DMS114 treated with DMSO at 0.1 percent for 48 hours (cell line): ENCODE measurements at regions not wholly inside any gene's neighbourhood (a gene's known extent, or its start where the extent isn't known, plus 50 kb on each side); places are given as distances from the start of the nearest gene placed in this dataset.
"Not testable (repeated sequence)": the region's sequence is repeated elsewhere in the genome, so short reads cannot be mapped to it uniquely, and the experiment has no call there.

Experiments used
- DNase-seq: peaks from one replicate; lab custom pipeline; 2025; ENCODE audit not compliant: unreplicated experiment; lab: John Stamatoyannopoulos, UW

- no peak for DNase-seq
Measured at GRCh38 chr2:76175295-76175694, 464.6 kb upstream of the GCFC2 start.

DNA sequence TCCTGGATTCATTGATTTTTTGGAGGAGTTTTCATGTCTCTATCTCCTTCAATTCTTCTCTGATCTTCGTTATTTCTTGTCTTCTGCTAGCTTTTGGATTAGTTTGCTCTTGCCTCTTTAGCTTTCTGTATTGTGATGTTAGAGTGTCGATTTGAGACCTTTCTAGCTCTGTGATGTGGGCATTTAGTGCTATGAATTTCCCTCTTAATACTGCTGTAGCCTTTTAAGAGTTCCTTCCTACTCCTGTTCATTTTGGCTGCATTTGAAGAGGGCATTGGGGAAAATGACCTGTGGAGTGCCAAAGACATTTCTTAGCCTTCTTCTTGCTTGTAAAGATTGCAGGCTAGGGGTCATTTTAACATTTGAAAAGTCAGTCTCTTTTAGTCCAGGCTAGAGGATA lies 463.8 kb upstream of the GCFC2 start:
- no peak for DNase-seq

DNA sequence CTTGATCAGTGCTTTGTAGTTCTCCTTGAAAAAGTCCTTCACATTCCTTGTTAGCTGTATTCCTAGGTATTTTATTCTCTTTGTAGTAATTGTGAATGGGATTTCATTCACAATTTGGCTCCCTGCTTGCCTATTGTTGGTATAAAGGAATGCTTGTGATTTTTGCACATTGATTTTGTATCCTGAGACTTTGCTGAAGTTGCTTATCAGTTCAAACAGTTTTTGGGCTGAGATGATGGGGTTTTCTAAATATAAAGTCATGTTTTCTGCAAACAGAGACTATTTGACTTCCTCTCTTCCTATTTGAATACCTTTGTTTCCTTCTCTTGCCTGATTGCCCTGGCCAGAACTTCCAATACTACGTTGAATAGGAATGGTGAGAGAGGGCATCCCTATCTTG lies 462.5 kb upstream of the GCFC2 start:
- not testable (repeated sequence) for DNase-seq

DNA sequence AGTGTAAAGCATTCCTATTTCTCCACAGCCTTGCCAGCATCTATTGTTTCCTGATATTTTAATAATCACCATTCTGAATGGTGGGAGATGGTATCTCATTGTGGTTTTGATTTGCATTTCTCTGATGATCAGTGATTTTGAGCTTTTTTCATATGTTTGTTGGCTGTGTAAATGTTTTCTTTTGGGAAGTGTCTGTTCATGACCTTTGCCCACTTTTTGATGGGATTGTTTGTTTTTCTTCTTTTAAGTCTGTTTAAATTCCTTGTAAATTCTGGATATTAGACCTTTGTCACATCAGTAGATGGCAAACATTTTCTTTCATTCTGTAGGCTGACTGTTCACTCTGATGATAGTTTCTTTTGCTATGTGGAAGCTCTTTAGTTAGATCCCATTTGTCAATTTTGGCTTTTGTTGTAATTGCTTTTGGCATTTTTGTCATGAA lies 461.5 kb upstream of the GCFC2 start:
- DNase-seq: not testable (repeated sequence)

DNA sequence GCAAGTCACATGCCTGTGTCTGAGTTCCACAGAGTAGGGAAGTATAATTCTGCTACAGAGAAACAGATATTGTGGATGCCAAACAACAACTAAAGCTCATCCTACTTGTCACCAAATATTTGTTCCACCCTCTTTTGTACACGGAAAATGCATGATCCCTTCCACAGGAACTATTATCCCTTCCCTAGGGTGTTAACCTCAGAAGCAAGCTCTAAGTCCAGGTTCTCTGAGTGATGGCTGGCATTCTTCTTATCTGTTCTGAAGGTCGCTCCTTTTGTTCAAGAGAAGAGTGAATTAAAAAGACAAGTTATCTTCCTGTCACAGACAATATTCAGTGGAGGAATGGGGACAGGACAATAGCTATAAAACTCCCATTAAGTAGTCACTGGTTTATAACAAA lies 460.1 kb upstream of the GCFC2 start:
- DNase-seq: no peak

DNA sequence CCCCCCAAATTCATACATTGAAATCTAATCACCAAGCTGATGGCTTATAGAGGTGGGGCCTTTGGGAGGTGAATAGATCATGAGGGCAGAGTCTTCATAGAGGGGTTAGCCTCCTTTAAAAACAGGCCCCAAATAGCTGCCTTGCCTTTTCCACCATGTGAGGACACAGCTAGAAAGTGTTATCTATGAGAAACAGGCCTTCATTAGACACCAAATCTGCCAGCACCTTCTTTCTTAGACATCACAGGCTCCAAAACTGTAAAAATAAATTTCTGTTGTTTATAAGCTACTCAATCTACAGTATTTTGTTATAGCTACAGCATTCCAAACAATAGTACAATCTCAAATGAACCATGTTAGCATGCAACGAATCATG lies 459.3 kb upstream of the GCFC2 start:
- no peak for DNase-seq

DNA sequence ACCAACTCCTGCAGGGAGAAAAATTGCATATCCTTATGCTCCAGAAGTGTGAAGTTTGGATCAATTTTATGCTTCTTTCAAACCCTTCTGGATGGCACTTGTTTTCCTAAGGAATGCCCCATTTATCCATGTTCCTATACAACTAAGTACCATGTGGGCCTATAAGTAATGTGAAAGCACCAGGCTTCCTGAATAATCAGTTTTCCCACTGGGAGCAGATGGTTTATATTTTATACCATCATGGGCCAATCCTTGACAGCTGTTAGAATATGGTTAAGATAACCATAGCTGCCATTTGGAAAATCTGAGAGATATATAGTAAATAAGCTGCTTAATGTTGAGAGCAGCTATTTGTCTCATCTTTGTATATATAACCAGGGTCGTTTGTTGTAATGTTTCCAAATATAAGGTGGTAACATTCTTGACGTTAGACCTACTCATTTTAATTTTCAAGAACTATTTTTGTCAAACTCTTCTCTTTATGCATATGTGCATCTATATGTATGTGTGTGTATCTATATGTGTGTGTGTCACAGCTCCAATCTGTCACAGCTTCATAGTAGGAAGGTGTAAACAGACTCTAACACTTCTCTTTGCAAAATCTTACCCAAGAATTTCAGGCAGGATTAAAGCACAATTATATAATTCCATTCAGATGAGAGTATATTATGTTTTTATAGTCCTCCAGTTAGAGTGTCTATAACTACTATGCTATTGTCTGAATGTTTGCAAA lies 458.7 kb upstream of the GCFC2 start:
- no peak for DNase-seq

DNA sequence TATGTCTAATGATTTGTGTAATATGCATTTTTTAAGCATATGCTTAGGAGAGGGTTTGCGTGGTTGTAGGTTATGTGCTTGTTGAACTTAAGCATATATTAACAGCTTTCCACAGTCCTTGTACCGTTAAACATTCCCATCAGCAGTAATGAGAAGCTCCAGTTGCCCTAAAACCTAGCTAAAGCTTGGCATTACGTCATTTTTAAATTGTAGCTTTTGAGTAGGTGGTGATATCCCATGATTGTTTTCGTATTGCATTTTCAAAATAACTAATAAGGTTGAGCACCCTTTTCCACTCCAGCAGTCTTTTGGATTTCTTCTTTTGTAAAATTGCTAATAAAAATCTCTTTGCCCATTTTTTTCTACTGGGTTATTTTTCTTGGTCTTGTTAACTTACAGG lies 453.1 kb upstream of the GCFC2 start:
- no peak for DNase-seq

- no peak for DNase-seq
Measured at GRCh38 chr2:76160670-76161069, 450.0 kb upstream of the GCFC2 start.

GRCh38 chr2:76159042-76159648 lies 448.4 kb upstream of the GCFC2 start:
- DNase-seq: no peak

- no peak for DNase-seq
Measured at GRCh38 chr2:76157531-76157930, 446.8 kb upstream of the GCFC2 start.

GRCh38 chr2:76154981-76155380 lies 444.3 kb upstream of the GCFC2 start:
- no peak for DNase-seq

GRCh38 chr2:76149846-76150245 lies 439.1 kb upstream of the GCFC2 start:
- DNase-seq: no peak

DNA sequence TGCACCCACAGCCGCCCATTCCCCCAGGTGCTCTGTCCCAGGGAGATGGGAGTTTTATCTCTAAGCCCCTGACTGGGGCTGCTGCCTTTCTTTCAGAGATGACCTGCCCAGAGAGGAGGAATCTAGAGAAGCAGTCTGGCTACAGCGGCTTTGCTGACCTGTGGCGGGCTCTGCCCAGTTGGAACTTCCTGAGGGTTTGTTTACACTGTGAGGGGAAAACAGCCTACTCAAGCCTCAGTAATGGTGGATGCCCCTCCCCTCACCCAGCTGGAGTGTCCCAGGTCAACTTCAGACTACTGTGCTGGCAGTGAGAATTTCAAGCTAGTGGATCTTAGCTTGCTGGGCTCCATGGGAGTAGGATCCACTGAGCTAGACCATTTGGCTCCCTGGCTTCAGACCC lies 428.6 kb upstream of the GCFC2 start:
- DNase-seq: not testable (repeated sequence)

DNA sequence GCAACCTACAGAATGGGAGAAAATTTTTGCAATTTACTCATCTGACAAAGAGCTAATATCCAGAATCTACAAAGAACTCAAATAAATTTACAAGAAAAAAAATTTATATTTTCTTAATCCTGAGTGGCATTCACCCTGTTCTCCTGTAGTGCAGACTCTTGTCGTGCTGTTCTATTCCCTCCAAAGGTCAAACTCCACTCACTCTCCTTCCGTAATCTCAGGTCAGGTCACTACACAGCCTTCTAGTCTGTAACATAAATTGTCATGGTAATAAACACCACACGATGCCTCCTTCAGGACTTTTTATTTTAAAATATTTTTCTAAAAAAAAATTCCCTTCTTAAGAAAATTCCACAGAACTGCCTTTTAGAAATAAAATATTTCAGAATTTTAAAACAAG lies 417.9 kb upstream of the GCFC2 start:
- no peak for DNase-seq

- no peak for DNase-seq
Measured at GRCh38 chr2:76120176-76120575, 409.5 kb upstream of the GCFC2 start.

DNA sequence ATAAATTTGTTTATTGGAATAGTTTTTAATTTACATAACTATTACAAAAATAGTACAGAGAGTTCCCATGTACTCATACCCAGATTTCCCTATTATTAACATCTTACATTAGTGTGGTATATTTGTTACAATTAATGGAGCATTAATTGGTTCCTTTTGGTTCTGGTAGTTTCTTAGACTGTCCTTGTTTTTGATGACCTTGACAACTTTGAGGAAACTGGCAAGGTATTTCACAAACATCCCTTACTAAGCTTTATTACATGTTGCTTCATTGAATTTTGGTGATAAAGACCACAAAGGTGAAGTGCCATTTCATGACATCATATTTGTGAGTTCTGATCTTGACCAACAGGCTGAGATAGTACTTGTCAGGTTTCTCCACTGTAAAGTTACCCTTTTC lies 379.0 kb upstream of the GCFC2 start:
- DNase-seq: no peak

GRCh38 chr2:76083248-76083647 lies 372.5 kb upstream of the GCFC2 start:
- DNase-seq: no peak

DNA sequence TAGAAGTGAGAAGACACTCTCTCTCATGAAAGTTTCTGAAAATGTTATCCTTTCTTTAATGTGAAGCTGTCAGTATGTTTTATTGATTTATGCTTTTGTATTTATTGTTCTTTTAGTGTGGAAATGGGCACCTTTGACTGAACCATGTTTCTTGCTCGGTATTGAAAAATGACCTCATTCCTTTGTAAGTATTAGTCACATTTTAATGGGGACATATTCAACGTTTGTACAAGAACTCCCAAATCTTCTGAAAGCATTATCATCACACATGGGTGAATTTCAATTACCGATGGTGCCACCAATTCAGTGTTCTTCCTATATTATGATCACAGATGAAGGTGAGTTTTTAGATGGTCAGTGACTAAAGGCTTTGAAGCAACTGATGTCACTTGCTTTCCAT lies 371.8 kb upstream of the GCFC2 start:
- no peak for DNase-seq

GRCh38 chr2:76080154-76080553 lies 369.4 kb upstream of the GCFC2 start:
- no peak for DNase-seq

GRCh38 chr2:76075126-76075525 lies 364.4 kb upstream of the GCFC2 start:
- DNase-seq: no peak

DNA sequence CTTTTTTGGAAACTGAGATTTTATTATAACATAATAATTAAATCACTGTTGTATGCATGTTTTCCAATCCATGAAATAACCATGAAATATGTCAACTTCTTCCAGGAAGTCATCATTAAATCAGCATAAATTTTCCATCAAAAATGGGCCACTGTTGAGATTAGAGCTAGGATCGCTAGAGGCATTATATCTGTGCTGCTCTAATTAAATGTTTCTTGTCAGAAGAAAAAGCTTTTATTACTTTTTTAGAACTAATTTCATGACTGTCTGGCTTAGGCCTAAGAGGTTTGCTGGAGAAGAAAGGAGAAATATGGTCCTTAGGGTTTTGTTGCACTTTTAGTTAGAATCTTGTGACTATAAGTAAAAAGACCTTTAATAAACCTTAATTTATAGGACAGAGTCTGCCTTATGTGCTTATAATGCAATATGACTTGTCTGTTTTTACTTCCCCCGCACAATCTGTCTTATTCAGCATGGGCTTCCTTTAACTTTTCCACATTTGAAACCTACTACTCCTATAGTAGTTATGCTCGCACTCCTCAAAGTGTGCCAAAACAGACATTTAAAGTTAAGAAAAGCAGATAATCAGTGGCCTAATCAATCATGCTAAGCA lies 363.4 kb upstream of the GCFC2 start:
- no peak for DNase-seq

- DNase-seq: no peak
Measured at GRCh38 chr2:76050196-76050595, 339.5 kb upstream of the GCFC2 start.
